Spleen (tissue), 11 donors: ENCODE measurements at regions not wholly inside any gene's neighbourhood (a gene's known extent, or its start where the extent isn't known, plus 50 kb on each side); places are given as distances from the start of the nearest gene placed in this dataset.
"Not testable (repeated sequence)": the region's sequence is repeated elsewhere in the genome, so short reads cannot be mapped to it uniquely, and the experiment has no call there.

Experiments
- DNase-seq: peaks from one replicate; pipeline ENCODE4 v3.0.0-alpha.2; 2020
- H3K27ac ChIP-seq, 8 donors: fragments of 200-600 bp; sonication (generic) in 7 of 8; 1 replicate in 4 of 8; 2 replicates in 4 of 8; pipeline versions ENCODE4 v1.5.0 to v1.8.0; 2016 to 2021; ENCODE audit warnings: inconsistent platforms in 4 of 8, mild to moderate bottlenecking in 4 of 8, moderate library complexity in 1 of 8
- H3K27me3 ChIP-seq, 7 donors: fragments of 200-600 bp; sonication (generic) in 6 of 7; replicated peaks in 1 of 7; 1 replicate in 4 of 7; 2 replicates in 3 of 7; pipeline versions ENCODE4 v1.5.0 to v1.8.0; 2016 to 2021; ENCODE audit warnings: inconsistent platforms in 3 of 7, mild to moderate bottlenecking in 1 of 7
- H3K36me3 ChIP-seq, 6 donors: fragments of 200-600 bp; sonication (generic) in 5 of 6; 1 replicate in 4 of 6; 2 replicates in 2 of 6; pipeline versions ENCODE4 v1.5.0 to v1.8.0; 2016 to 2021; ENCODE audit warnings: inconsistent platforms in 2 of 6
- H3K4me1 ChIP-seq, 6 donors: fragments of 200-600 bp; sonication (generic) in 5 of 6; 1 replicate in 3 of 6; 2 replicates in 3 of 6; pipeline versions ENCODE4 v1.5.0 to v1.8.0; 2016 to 2021; ENCODE audit warnings: inconsistent platforms in 3 of 6
- H3K4me3 ChIP-seq, 8 donors: fragments of 200-600 bp; sonication (generic) in 7 of 8; 1 replicate in 4 of 8; 2 replicates in 4 of 8; pipeline versions ENCODE4 v1.5.0 to v1.8.0; 2016 to 2021; ENCODE audit warnings: inconsistent platforms in 4 of 8, mild to moderate bottlenecking in 4 of 8, moderate library complexity in 2 of 8
- H3K9me3 ChIP-seq, 8 donors: fragments of 200-600 bp; sonication (generic) in 7 of 8; 1 replicate in 4 of 8; 2 replicates in 4 of 8; pipeline versions ENCODE4 v1.5.0 to v1.8.0; 2016 to 2021; ENCODE audit warnings: inconsistent platforms in 4 of 8
- CTCF ChIP-seq, 11 experiments: fragments of 200-600 bp in 7 of 11; fragments of 450-650 bp in 4 of 11; sonication (generic) in 4 of 11; IDR thresholded peaks in 8 of 11; conservative IDR thresholded peaks in 3 of 11; 1 replicate in 7 of 11; 2 replicates in 4 of 11; pipeline versions ENCODE4 v1.4.0 to v1.8.0; 2016 to 2021; ENCODE audit warnings: antibody characterized with exemption in 11 of 11, inconsistent platforms in 4 of 11, mild to moderate bottlenecking in 1 of 11
- POLR2A ChIP-seq, 3 donors: fragments of 450-650 bp; IDR thresholded peaks; one replicate each; pipeline ENCODE4 v1.5.1; 2017; ENCODE audit warnings: antibody characterized with exemption in 3 of 3, mild to moderate bottlenecking in 1 of 3
- POLR2AphosphoS5 ChIP-seq, 3 donors: sonication (generic); formaldehyde crosslinking; IDR thresholded peaks; one replicate each; pipeline ENCODE4 v1.5.1; 2017; ENCODE audit warnings: antibody characterized with exemption in 3 of 3
- WGBS, 5 donors: extraction: QIAGEN DNeasy Blood & Tissue Kit in 3 of 5; methylation state at CpG; one replicate each; pipeline versions ENCODE4 v1.1.5 to v1.1.7; 2013 to 2018; 5-methylcytosine and 5-hydroxymethylcytosine counted together
- intact Hi-C: fragments of 100-400 bp; cut with DNase I; formaldehyde crosslinking; loops from one replicate; pipeline ENCODE4 v1.15.0; 2023; ENCODE audit warnings: low total_unique reads
- donor health status: healthy with polysubstance abuse.
- donor health status: DM: no; HTN: no; CAD: no; lungs with moderate emphysema.
- donor health status: DM: no; HTN: no; CAD: no.
- donor health status: Bipolar disorder and iron deficiency.
- donor health status: healthy.
- donor health status: DM: no; HTN: no; CAD: no.
- donor health status: DM: yes; HTN: yes; CAD: no.

- TF ChIP-seq POLR2AphosphoS5 (IDR thresholded peaks at IDR 0.05) (no peak), POLR2A (IDR thresholded peaks at IDR 0.05) (no peak), CTCF (IDR thresholded peaks at IDR 0.05 in 8 of 11, conservative IDR thresholded peaks at IDR 0.05 in 3 of 11) (no peak)
- Histone ChIP-seq H3K27ac (peak overlapping the region in 2 of 8 donors; percentile 27 to 37), H3K27me3 (no peaks in the 10 kb centered on the region), H3K9me3 (no peaks in the 10 kb centered on the region), H3K4me3 (no peak overlapping the region), H3K4me1 (peaks cover 0 to 43% (median 3%) of the 10 kb centered on the region in 6 donors), H3K36me3 (no peaks in the 10 kb centered on the region)
- WGBS, 5 donors, result 69 to 87% (median 74%) methylated on average over 3 of the region's 3 CpGs
- intact Hi-C loops, result no loop called here
- no peak for DNase-seq
Measured at GRCh38 chr4:101696276-101697010, 94.1 kb upstream of the BANK1 start.

GRCh38 chr4:101695176-101695575 is 95.4 kb upstream of the BANK1 start:
- TF ChIP-seq POLR2A (IDR thresholded peaks at IDR 0.05), result no peak
- TF ChIP-seq POLR2AphosphoS5 (IDR thresholded peaks at IDR 0.05), result no peak
- TF ChIP-seq CTCF (IDR thresholded peaks at IDR 0.05 in 8 of 11, conservative IDR thresholded peaks at IDR 0.05 in 3 of 11), result no peak

GRCh38 chr4:101694403-101694802 is 96.1 kb upstream of the BANK1 start:
- 60 to 84% (median 70%) methylated on average over 5 of the region's 5 CpGs for WGBS, 5 donors

More at GRCh38 chr4:101695176-101695575, 95.4 kb upstream of the BANK1 start:
- Histone ChIP-seq H3K4me3 (no peak overlapping the region), H3K36me3 (no peaks in the 10 kb centered on the region), H3K9me3 (no peaks in the 10 kb centered on the region), H3K27me3 (no peaks in the 10 kb centered on the region), H3K4me1 (peaks cover 0 to 42% (median 3%) of the 10 kb centered on the region in 6 donors), H3K27ac (peak overlapping the region in 1 of 8 donors; percentile 53)
- intact Hi-C loops, result no loop called here
- DNase-seq, result no peak

GRCh38 chr4:101693842-101694398 is 96.6 kb upstream of the BANK1 start:
- Histone ChIP-seq H3K27ac (peak overlapping the region in 6 of 8 donors; percentile 12 to 68 (median 44)), H3K4me3 (peak overlapping the region in 1 of 8 donors; percentile 10), H3K27me3 (no peaks in the 10 kb centered on the region), H3K4me1 (peaks cover 0 to 31% (median 3%) of the 10 kb centered on the region in 6 donors), H3K9me3 (no peaks in the 10 kb centered on the region), H3K36me3 (no peaks in the 10 kb centered on the region)
- TF ChIP-seq CTCF (IDR thresholded peaks at IDR 0.05 in 8 of 11, conservative IDR thresholded peaks at IDR 0.05 in 3 of 11), result no peak
- TF ChIP-seq POLR2A (IDR thresholded peaks at IDR 0.05), result no peak
- no peak for TF ChIP-seq POLR2AphosphoS5 (IDR thresholded peaks at IDR 0.05)
- WGBS, 5 donors, result 52 to 65% (median 59%) methylated on average over 6 of the region's 6 CpGs
- no peak for DNase-seq
- intact Hi-C loops, result no loop called here

More at GRCh38 chr4:101694403-101694802, 96.1 kb upstream of the BANK1 start:
- H3K9me3 ChIP-seq, DNase-seq, intact Hi-C loops, H3K27me3 ChIP-seq, H3K36me3 ChIP-seq: not testable (repeated sequence)
- Histone ChIP-seq H3K4me3 (peak overlapping the region in 1 of 8 donors; percentile 2), H3K27ac (peak overlapping the region in 6 of 8 donors; percentile 12 to 68 (median 44)), H3K4me1 (peaks cover 0 to 36% (median 3%) of the 10 kb centered on the region in 6 donors)
